GM23338 (cell line): ENCODE measurements at regions not wholly inside any gene's neighbourhood (a gene's known extent, or its start where the extent isn't known, plus 50 kb on each side); places are given as distances from the start of the nearest gene placed in this dataset.
"Not testable (repeated sequence)": the region's sequence is repeated elsewhere in the genome, so short reads cannot be mapped to it uniquely, and the experiment has no call there.

Experiments used
- ATAC-seq: fragments of 200-7000 bp; cut with Tn5 transposase; 3 replicates; pipeline ENCODE4 v1.9.1; 2020
- DNase-seq: peaks from one replicate; pipeline ENCODE4 v3.0.0-alpha.2; 2015; ENCODE audit warnings: low spot score
- H2AFZ ChIP-seq: fragments of 200-600 bp; sonication (generic); 2 replicates; pipeline ENCODE4 v1.8.0; 2016; ENCODE audit warnings: antibody characterized with exemption, mild to moderate bottlenecking, moderate library complexity
- H3F3A ChIP-seq: fragments of 200-600 bp; sonication (generic); replicated peaks from 2 replicates; pipeline ENCODE4 v1.8.0; 2017; ENCODE audit warnings: antibody characterized with exemption, mixed run types, low read depth
- H3K27ac ChIP-seq: fragments of 200-600 bp; sonication (generic); 2 replicates; pipeline ENCODE4 v1.6.1; 2016; ENCODE audit warnings: low read depth
- H3K27me3 ChIP-seq: fragments of 200-600 bp; sonication (generic); 2 replicates; pipeline ENCODE4 v1.8.0; 2016; ENCODE audit warnings: mild to moderate bottlenecking, mixed run types, moderate library complexity; ENCODE audit not compliant: insufficient read depth
- H3K36me3 ChIP-seq: fragments of 200-600 bp; sonication (generic); 2 replicates; pipeline ENCODE4 v1.8.0; 2016; ENCODE audit warnings: mild to moderate bottlenecking; ENCODE audit not compliant: insufficient read depth
- H3K4me1 ChIP-seq: fragments of 200-600 bp; sonication (generic); 2 replicates; pipeline ENCODE4 v1.8.0; 2016; ENCODE audit warnings: mild to moderate bottlenecking, moderate library complexity; ENCODE audit not compliant: insufficient read depth
- H3K4me2 ChIP-seq: fragments of 200-600 bp; sonication (generic); 2 replicates; pipeline ENCODE4 v1.7.1; 2017; ENCODE audit warnings: mixed run types
- H3K4me3 ChIP-seq: fragments of 200-600 bp; sonication (generic); 2 replicates; pipeline ENCODE4 v1.6.1; 2016; ENCODE audit warnings: mixed run types
- H3K79me2 ChIP-seq: fragments of 200-600 bp; sonication (generic); replicated peaks from 2 replicates; pipeline ENCODE4 v1.8.0; 2017; ENCODE audit warnings: mild to moderate bottlenecking; ENCODE audit not compliant: insufficient read depth
- H3K9me2 ChIP-seq: fragments of 200-600 bp; sonication (generic); 2 replicates; pipeline ENCODE4 v1.8.0; 2017; ENCODE audit not compliant: insufficient read depth
- H4K20me1 ChIP-seq: fragments of 200-600 bp; sonication (generic); replicated peaks from 2 replicates; pipeline ENCODE4 v1.8.0; 2017; ENCODE audit warnings: mild to moderate bottlenecking; ENCODE audit not compliant: insufficient read depth
- H3K27ac Mint-ChIP-seq: 2 replicates; pipeline ENCODE4 v1.8.0; 2020; ENCODE audit warnings: inconsistent platforms, mild to moderate bottlenecking, moderate library complexity, mixed read lengths
- H3K27me3 Mint-ChIP-seq: 3 replicates; pipeline ENCODE4 v1.8.0; 2022; ENCODE audit warnings: low read depth, mild to moderate bottlenecking, moderate library complexity, mixed read lengths, inconsistent platforms; ENCODE audit not compliant: insufficient read depth, poor library complexity
- H3K36me3 Mint-ChIP-seq: 3 replicates; pipeline ENCODE4 v1.8.0; 2021; ENCODE audit warnings: low read depth, mild to moderate bottlenecking, inconsistent platforms, moderate library complexity, mixed read lengths
- H3K4me1 Mint-ChIP-seq: 3 replicates; pipeline ENCODE4 v1.8.0; 2020; ENCODE audit warnings: mild to moderate bottlenecking, inconsistent platforms, mixed read lengths
- H3K4me3 Mint-ChIP-seq: 3 replicates; pipeline ENCODE4 v1.8.0; 2021; ENCODE audit warnings: moderate library complexity, mild to moderate bottlenecking, inconsistent platforms, mixed read lengths
- H3K9me3 Mint-ChIP-seq: 3 replicates; pipeline ENCODE4 v1.8.0; 2020; ENCODE audit warnings: moderate library complexity, mild to moderate bottlenecking, inconsistent platforms, mixed read lengths
- TF ChIP-seq, protein P1 (sequence below), 2 experiments: fragments of 200-600 bp in 1 of 2; sonication (generic) in 1 of 2; conservative IDR thresholded peaks; 2 replicates each; pipeline versions ENCODE4 v1.5.1 to v1.6.1; 2016 to 2017; ENCODE audit warnings: antibody characterized with exemption in 2 of 2, low read depth in 2 of 2, mild to moderate bottlenecking in 2 of 2, moderate library complexity in 1 of 2

DNA sequence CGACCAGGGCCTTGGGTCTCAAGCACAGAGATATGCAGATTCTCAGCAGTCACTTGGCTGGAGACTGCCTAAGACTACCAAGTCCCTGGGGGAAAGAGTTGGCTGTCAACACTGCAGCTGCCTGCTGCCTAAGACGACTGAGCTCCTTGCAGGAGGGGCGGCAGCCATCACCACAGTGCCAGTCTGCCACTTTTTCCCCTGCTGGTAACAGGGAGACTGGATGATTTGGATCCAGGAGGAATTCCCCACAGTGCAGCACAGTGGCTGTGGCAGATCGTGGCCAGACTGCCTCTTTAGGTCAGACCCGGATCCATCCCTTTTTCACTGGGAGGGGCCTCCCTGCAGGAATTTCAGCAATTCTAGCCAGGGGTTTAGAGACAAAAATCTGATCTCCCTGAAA lies 743.5 kb downstream of the TGIF2LX start:
- not testable (repeated sequence) for ATAC-seq, H3K79me2 ChIP-seq, H3K4me1 Mint-ChIP-seq, H3K27ac Mint-ChIP-seq, H3K4me2 ChIP-seq, H3K9me2 ChIP-seq, H2AFZ ChIP-seq, H3K27ac ChIP-seq, H4K20me1 ChIP-seq, H3K4me1 ChIP-seq, H3K36me3 Mint-ChIP-seq, H3K9me3 Mint-ChIP-seq, H3K36me3 ChIP-seq, H3F3A ChIP-seq, H3K27me3 Mint-ChIP-seq, H3K27me3 ChIP-seq, H3K4me3 Mint-ChIP-seq, H3K4me3 ChIP-seq
- TF ChIP-seq, protein P1, sequence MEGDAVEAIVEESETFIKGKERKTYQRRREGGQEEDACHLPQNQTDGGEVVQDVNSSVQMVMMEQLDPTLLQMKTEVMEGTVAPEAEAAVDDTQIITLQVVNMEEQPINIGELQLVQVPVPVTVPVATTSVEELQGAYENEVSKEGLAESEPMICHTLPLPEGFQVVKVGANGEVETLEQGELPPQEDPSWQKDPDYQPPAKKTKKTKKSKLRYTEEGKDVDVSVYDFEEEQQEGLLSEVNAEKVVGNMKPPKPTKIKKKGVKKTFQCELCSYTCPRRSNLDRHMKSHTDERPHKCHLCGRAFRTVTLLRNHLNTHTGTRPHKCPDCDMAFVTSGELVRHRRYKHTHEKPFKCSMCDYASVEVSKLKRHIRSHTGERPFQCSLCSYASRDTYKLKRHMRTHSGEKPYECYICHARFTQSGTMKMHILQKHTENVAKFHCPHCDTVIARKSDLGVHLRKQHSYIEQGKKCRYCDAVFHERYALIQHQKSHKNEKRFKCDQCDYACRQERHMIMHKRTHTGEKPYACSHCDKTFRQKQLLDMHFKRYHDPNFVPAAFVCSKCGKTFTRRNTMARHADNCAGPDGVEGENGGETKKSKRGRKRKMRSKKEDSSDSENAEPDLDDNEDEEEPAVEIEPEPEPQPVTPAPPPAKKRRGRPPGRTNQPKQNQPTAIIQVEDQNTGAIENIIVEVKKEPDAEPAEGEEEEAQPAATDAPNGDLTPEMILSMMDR (conservative IDR thresholded peaks at IDR 0.05; ENCODE audit: low read depth in 2 of 2) = peak in 1 of 2 experiments; percentile 10; a peak in 1 of 4 replicates
- DNase-seq = peak; percentile 13

DNA sequence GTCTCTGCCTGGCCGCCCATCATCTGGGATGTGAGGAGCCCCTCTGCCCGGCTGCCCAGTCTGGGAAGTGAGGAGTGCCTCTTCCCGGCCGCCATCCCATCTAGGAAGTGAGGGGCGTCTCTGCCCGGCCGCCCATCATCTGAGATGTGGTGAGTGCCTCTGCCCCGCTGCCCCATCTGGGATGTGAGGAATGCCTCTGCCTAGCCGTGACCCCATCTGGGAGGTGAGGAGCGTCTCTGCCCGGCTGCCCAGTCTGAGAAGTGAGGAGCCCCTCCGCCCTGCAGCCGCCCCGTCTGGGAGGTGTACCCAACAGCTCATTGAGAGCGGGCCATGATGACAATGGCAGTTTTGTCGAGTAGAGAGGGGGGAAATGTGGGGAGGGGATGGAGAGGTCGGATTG lies 721.1 kb upstream of the PABPC5 start:
- not testable (repeated sequence) for H3K27ac ChIP-seq, H3K4me3 Mint-ChIP-seq, H3F3A ChIP-seq, H3K4me1 Mint-ChIP-seq, H3K36me3 Mint-ChIP-seq, H3K9me3 Mint-ChIP-seq, H3K36me3 ChIP-seq, ATAC-seq, H3K27ac Mint-ChIP-seq, DNase-seq, H3K79me2 ChIP-seq, H3K27me3 ChIP-seq, H3K4me3 ChIP-seq, H3K4me2 ChIP-seq, H3K9me2 ChIP-seq, H4K20me1 ChIP-seq, H3K4me1 ChIP-seq, H3K27me3 Mint-ChIP-seq, H2AFZ ChIP-seq

DNA sequence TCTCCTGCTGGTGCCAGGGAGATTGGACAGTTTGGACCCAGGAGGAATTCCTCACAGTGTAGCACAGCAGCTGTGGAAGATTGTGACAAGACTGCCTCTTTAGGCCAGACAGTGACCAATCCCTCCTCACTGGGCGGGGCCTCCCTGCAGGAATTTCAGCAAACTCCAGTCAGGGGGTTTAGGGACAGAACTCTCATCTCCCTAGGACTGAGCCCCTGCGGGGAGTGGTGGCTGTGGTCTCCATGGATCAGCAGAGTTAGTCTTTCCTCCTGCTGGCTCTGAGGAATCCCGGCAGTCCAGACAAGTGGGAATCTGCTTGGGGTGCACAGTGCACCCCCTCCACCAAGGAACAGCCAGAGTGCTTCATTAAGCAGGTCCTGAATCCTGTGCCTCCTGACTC lies 697.1 kb upstream of the PABPC5 start:
- not testable (repeated sequence) for H3K36me3 Mint-ChIP-seq, H3F3A ChIP-seq, H3K27ac Mint-ChIP-seq, H4K20me1 ChIP-seq, DNase-seq, H3K9me2 ChIP-seq, ATAC-seq, H3K4me3 ChIP-seq, H3K27me3 Mint-ChIP-seq, H3K27ac ChIP-seq, H3K79me2 ChIP-seq, H3K36me3 ChIP-seq, H3K9me3 Mint-ChIP-seq, H2AFZ ChIP-seq, H3K4me3 Mint-ChIP-seq, H3K4me1 Mint-ChIP-seq, H3K4me2 ChIP-seq, H3K4me1 ChIP-seq, H3K27me3 ChIP-seq

DNA sequence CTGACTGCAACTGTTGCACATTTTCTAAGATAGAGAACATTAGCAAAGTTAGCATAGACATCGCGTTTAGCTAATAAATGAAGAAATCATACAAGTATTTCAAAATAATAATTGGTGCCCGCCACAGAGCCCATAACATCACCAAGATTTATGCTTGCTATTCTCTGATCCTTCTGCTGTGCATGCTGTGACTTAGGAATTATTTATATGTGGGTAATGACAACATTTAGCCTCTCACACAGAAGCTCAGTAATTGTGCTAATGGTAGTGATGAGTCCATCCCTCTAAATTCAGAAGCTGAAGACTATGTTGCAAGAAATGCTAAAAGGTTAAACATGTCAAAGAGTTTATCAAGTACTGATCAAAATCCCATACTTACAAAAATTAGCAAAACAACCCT lies 677.0 kb upstream of the PABPC5 start:
- H3K4me3 ChIP-seq, H3K79me2 ChIP-seq, H3K9me2 ChIP-seq, H3K9me3 Mint-ChIP-seq, H2AFZ ChIP-seq, H3K36me3 Mint-ChIP-seq, H3K4me1 ChIP-seq, H3K27ac Mint-ChIP-seq, H3K36me3 ChIP-seq, H3K4me3 Mint-ChIP-seq, H3K27ac ChIP-seq, ATAC-seq, DNase-seq, H3K27me3 ChIP-seq, H3K4me1 Mint-ChIP-seq, H3F3A ChIP-seq, H3K4me2 ChIP-seq, H3K27me3 Mint-ChIP-seq, H4K20me1 ChIP-seq: not testable (repeated sequence)

DNA sequence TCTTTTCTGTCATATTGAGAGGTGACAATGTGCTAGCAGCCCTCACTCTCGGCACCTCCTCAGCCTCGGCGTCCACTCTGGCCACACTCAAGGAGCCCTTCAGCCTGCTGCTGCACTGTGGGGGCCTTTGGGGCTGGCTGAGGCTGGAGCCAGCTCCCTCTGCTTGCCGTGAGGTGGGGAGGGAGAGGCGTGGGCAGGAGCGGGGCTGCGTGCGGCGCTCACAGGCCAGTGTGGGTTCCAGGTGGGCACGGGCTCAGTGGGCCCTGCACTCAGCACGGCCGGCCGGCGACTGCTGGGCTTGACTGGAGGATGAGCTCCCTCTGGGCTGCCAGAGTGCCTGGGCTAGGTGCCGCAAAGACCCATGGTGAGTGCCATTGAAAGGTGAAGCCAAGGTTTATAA lies 669.2 kb upstream of the PABPC5 start:
- not testable (repeated sequence) for H3K4me1 Mint-ChIP-seq

More for the DNA sequence above, 669.2 kb upstream of the PABPC5 start:
- not testable (repeated sequence) for H3K79me2 ChIP-seq, ATAC-seq, H3K9me2 ChIP-seq, H3K36me3 ChIP-seq, H3F3A ChIP-seq, H3K27ac Mint-ChIP-seq, H4K20me1 ChIP-seq, H3K36me3 Mint-ChIP-seq, H3K9me3 Mint-ChIP-seq, H3K4me3 Mint-ChIP-seq, H3K27ac ChIP-seq, H2AFZ ChIP-seq, H3K4me3 ChIP-seq, H3K4me2 ChIP-seq, H3K27me3 Mint-ChIP-seq, H3K4me1 ChIP-seq, H3K27me3 ChIP-seq, DNase-seq
